Eye (tissue), 1 donor: ENCODE measurements at regions not wholly inside any gene's neighbourhood (a gene's known extent, or its start where the extent isn't known, plus 50 kb on each side); places are given as distances from the start of the nearest gene placed in this dataset.
"Not testable (repeated sequence)": the region's sequence is repeated elsewhere in the genome, so short reads cannot be mapped to it uniquely, and the experiment has no call there.

Source experiments
- DNase-seq: peaks from one replicate; pipeline ENCODE4 v3.0.0-alpha.2; 2015

GRCh38 chr11:115985896-115986295, 481.7 kb upstream of the CADM1 start:
- DNase-seq, result no peak

- DNase-seq, result no peak
Observed at GRCh38 chr11:115984228-115984627, 480.0 kb upstream of the CADM1 start.

GRCh38 chr11:115982666-115983065, 478.5 kb upstream of the CADM1 start:
- DNase-seq, result no peak

GRCh38 chr11:115981814-115982471, 477.7 kb upstream of the CADM1 start:
- DNase-seq, result no peak

GRCh38 chr11:115981104-115981481, 476.9 kb upstream of the CADM1 start:
- DNase-seq, result no peak

- no peak for DNase-seq
Observed at GRCh38 chr11:115980337-115981103, 476.3 kb upstream of the CADM1 start.

GRCh38 chr11:115974703-115975102, 470.5 kb upstream of the CADM1 start:
- DNase-seq, result no peak

GRCh38 chr11:115967203-115967602, 463.0 kb upstream of the CADM1 start:
- not testable (repeated sequence) for DNase-seq

- DNase-seq, result peak; percentile 54
Observed at GRCh38 chr11:115965767-115966504, 461.7 kb upstream of the CADM1 start.

GRCh38 chr11:115964091-115964490, 459.9 kb upstream of the CADM1 start:
- no peak for DNase-seq

GRCh38 chr11:115963156-115963555, 458.9 kb upstream of the CADM1 start:
- DNase-seq, result peak; percentile 50

GRCh38 chr11:115961159-115962003, 457.2 kb upstream of the CADM1 start:
- DNase-seq, result no peak

GRCh38 chr11:115959081-115959486, 454.9 kb upstream of the CADM1 start:
- DNase-seq, result peak; percentile 45

- DNase-seq, result no peak
Observed at GRCh38 chr11:115958089-115959000, 454.1 kb upstream of the CADM1 start.

- no peak for DNase-seq
Observed at GRCh38 chr11:115955803-115956202, 451.6 kb upstream of the CADM1 start.

- no peak for DNase-seq
Observed at GRCh38 chr11:115950660-115951059, 446.4 kb upstream of the CADM1 start.

- peak; percentile 24 for DNase-seq
Observed at GRCh38 chr11:115944596-115944995, 440.4 kb upstream of the CADM1 start.

GRCh38 chr11:115942011-115942410, 437.8 kb upstream of the CADM1 start:
- DNase-seq, result no peak

- DNase-seq, result no peak
Observed at GRCh38 chr11:115941481-115941993, 437.3 kb upstream of the CADM1 start.

GRCh38 chr11:115941044-115941443, 436.8 kb upstream of the CADM1 start:
- DNase-seq, result no peak

GRCh38 chr11:115939731-115940421, 435.7 kb upstream of the CADM1 start:
- no peak for DNase-seq
